Caco-2 (cell line): ENCODE measurements at regions not wholly inside any gene's neighbourhood (a gene's known extent, or its start where the extent isn't known, plus 50 kb on each side); places are given as distances from the start of the nearest gene placed in this dataset.

Experiments
- BruUV-seq: library from RNA; stranded (reverse); fragments of 400-500 nt; replicated peaks from 2 replicates; lab custom pipeline; 2021; lab: Mats Ljungman, UMichigan
- CTCF ChIA-PET: fragments of 300-600 bp; sonication (Branson Sonifier 250); formaldehyde crosslinking; loops from one replicate; lab custom pipeline; 2022; ENCODE audit warnings: antibody characterized with exemption; lab: Charles Lee
- POLR2A ChIA-PET: fragments of 300-600 bp; sonication (Branson Sonifier 250); formaldehyde crosslinking; loops from one replicate; lab custom pipeline; 2022; ENCODE audit warnings: antibody characterized with exemption; lab: Charles Lee
- DNase-seq, 2 experiments: peaks; one replicate each; pipeline versions ENCODE4 v3.0.0 to v3.0.0-alpha.2; 2020 to 2022
- H3K27me3 ChIP-seq: replicated peaks from 2 replicates; pipeline ENCODE4 v1.6.0; 2011; ENCODE audit warnings: low read length; ENCODE audit not compliant: control insufficient read depth, insufficient read depth
- H3K36me3 ChIP-seq: 2 replicates; pipeline ENCODE4 v1.5.1; 2011; ENCODE audit warnings: low read length; ENCODE audit not compliant: control insufficient read depth, insufficient read depth
- H3K4me1 ChIP-seq: fragments of 250-450 bp; sonication (Bioruptor Pico); 2 replicates; pipeline ENCODE4 v1.5.1; 2020; ENCODE audit warnings: mild to moderate bottlenecking
- H3K4me3 ChIP-seq: 2 replicates; pipeline ENCODE4 v1.5.1; 2011; ENCODE audit warnings: low read depth, mild to moderate bottlenecking, control low read depth, low read length
- H3K9me3 ChIP-seq: fragments of 250-450 bp; sonication (Bioruptor Pico); 2 replicates; pipeline ENCODE4 v1.5.1; 2020; ENCODE audit warnings: mild to moderate bottlenecking, moderate library complexity
- H3K27ac Mint-ChIP-seq: one replicate; pipeline ENCODE4 v1.8.0; 2022; ENCODE audit warnings: mixed read lengths; ENCODE audit not compliant: unreplicated experiment
- H3K27me3 Mint-ChIP-seq: one replicate; pipeline ENCODE4 v1.8.0; 2022; ENCODE audit warnings: mixed read lengths; ENCODE audit not compliant: insufficient read depth, unreplicated experiment
- H3K36me3 Mint-ChIP-seq: one replicate; pipeline ENCODE4 v1.8.0; 2022; ENCODE audit warnings: mild to moderate bottlenecking, mixed read lengths; ENCODE audit not compliant: insufficient read depth, unreplicated experiment
- H3K4me1 Mint-ChIP-seq: one replicate; pipeline ENCODE4 v1.8.0; 2022; ENCODE audit warnings: low read depth, mixed read lengths; ENCODE audit not compliant: unreplicated experiment
- H3K4me3 Mint-ChIP-seq: one replicate; pipeline ENCODE4 v1.8.0; 2022; ENCODE audit warnings: mild to moderate bottlenecking, moderate library complexity, mixed read lengths; ENCODE audit not compliant: unreplicated experiment
- H3K9me3 Mint-ChIP-seq: one replicate; pipeline ENCODE4 v1.8.0; 2022; ENCODE audit warnings: mixed read lengths; ENCODE audit not compliant: unreplicated experiment
- CTCF ChIP-seq, 2 experiments: fragments of 200-600 bp in 1 of 2; IDR thresholded peaks; 1 replicate in 1 of 2; 2 replicates in 1 of 2; pipeline versions ENCODE4 v1.5.1 to v1.8.0; 2011 to 2022; ENCODE audit warnings: antibody characterized with exemption in 1 of 2, control low read depth in 1 of 2, inconsistent platforms in 1 of 2, low read depth in 1 of 2, low read length in 1 of 2, mild to moderate bottlenecking in 1 of 2, moderate library complexity in 1 of 2; ENCODE audit not compliant: insufficient read depth in 1 of 2, severe bottlenecking in 1 of 2, unreplicated experiment in 1 of 2
- intact Hi-C: fragments of 100-400 bp; cut with micrococcal nuclease; formaldehyde crosslinking; loops from one replicate; pipeline ENCODE4 v1.10.0; 2022; ENCODE audit not compliant: unreplicated experiment

- DNase-seq = no peak
- no peaks in the 10 kb centered on the region for H3K9me3 ChIP-seq
- H3K27me3 ChIP-seq = no peaks in the 10 kb centered on the region
- TF ChIP-seq CTCF (IDR thresholded peaks at IDR 0.05; ENCODE audit: insufficient read depth in 1 of 2, low read depth in 1 of 2, low read length in 1 of 2, severe bottlenecking in 1 of 2, unreplicated experiment in 1 of 2) = no peak
- no peaks in the 10 kb centered on the region for H3K36me3 ChIP-seq
- H3K27me3 Mint-ChIP-seq = no peaks in the 10 kb centered on the region
- H3K4me1 Mint-ChIP-seq = peaks cover 43% of the 10 kb centered on the region
- peaks cover 22% of the 10 kb centered on the region for H3K4me1 ChIP-seq
- no peaks in the 10 kb centered on the region for H3K9me3 Mint-ChIP-seq
- BruUV-seq = no TSS peak
- ChIA-PET POLR2A (no interaction called here), CTCF (no interaction called here)
- peaks cover 18% of the 10 kb centered on the region for H3K36me3 Mint-ChIP-seq
- no peak overlapping the region for H3K4me3 ChIP-seq
- H3K4me3 Mint-ChIP-seq = peak overlapping the region; percentile 3
- no peak overlapping the region for H3K27ac Mint-ChIP-seq
- intact Hi-C loops = no loop called here
Observed at GRCh38 chr5:147045290-147045689, 166.7 kb upstream of the PPP2R2B start.

GRCh38 chr5:147046281-147046680 lies 167.7 kb upstream of the PPP2R2B start:
- no peak for DNase-seq
- H3K4me1 Mint-ChIP-seq = peaks cover 42% of the 10 kb centered on the region
- no peaks in the 10 kb centered on the region for H3K9me3 ChIP-seq
- TF ChIP-seq CTCF (IDR thresholded peaks at IDR 0.05; ENCODE audit: insufficient read depth in 1 of 2, low read depth in 1 of 2, low read length in 1 of 2, severe bottlenecking in 1 of 2, unreplicated experiment in 1 of 2) = no peak
- peaks cover 17% of the 10 kb centered on the region for H3K4me1 ChIP-seq
- no peaks in the 10 kb centered on the region for H3K27me3 ChIP-seq
- H3K4me3 ChIP-seq = no peak overlapping the region
- no peaks in the 10 kb centered on the region for H3K27me3 Mint-ChIP-seq
- no peak overlapping the region for H3K27ac Mint-ChIP-seq
- no peaks in the 10 kb centered on the region for H3K9me3 Mint-ChIP-seq
- CTCF ChIA-PET = no interaction called here
- peaks cover 18% of the 10 kb centered on the region for H3K36me3 Mint-ChIP-seq
- H3K4me3 Mint-ChIP-seq = no peak overlapping the region
- BruUV-seq = no TSS peak
- intact Hi-C loops = no loop called here
- POLR2A ChIA-PET = no interaction called here
- no peaks in the 10 kb centered on the region for H3K36me3 ChIP-seq

DNA sequence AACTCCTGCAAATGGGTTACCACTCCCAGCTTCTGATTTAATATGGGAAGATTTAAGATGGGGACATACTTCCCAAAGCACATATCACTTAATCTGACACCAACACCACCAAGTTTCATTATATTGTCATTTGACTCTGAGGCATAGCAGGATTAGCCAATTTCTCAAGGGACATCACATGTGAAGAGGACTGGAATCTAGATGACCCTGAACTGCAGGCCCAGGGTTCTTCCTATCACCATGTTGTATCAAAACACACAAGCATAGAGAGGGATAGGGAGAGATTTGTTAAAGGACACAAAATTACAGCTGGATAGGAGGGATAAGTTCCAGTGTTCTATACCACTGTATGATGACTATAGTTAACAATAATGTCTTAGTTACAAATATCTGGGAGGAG lies 168.3 kb upstream of the PPP2R2B start:
- ChIA-PET POLR2A (no interaction called here), CTCF (no interaction called here)
- H3K4me3 ChIP-seq = no peak overlapping the region
- no peaks in the 10 kb centered on the region for H3K27me3 ChIP-seq
- no peaks in the 10 kb centered on the region for H3K9me3 ChIP-seq
- peaks cover 11% of the 10 kb centered on the region for H3K4me1 ChIP-seq
- H3K9me3 Mint-ChIP-seq = no peaks in the 10 kb centered on the region
- no peak overlapping the region for H3K4me3 Mint-ChIP-seq
- H3K4me1 Mint-ChIP-seq = peaks cover 36% of the 10 kb centered on the region
- H3K36me3 ChIP-seq = no peaks in the 10 kb centered on the region
- H3K27me3 Mint-ChIP-seq = no peaks in the 10 kb centered on the region
- H3K36me3 Mint-ChIP-seq = peaks cover 14% of the 10 kb centered on the region
- intact Hi-C loops = no loop called here
- no peak overlapping the region for H3K27ac Mint-ChIP-seq
- no TSS peak for BruUV-seq
- DNase-seq = no peak
- no peak for TF ChIP-seq CTCF (IDR thresholded peaks at IDR 0.05; ENCODE audit: insufficient read depth in 1 of 2, low read depth in 1 of 2, low read length in 1 of 2, severe bottlenecking in 1 of 2, unreplicated experiment in 1 of 2)
